Mesothelial cell of epicardium (in vitro differentiated cells): ENCODE measurements at regions not wholly inside any gene's neighbourhood (a gene's known extent, or its start where the extent isn't known, plus 50 kb on each side); places are given as distances from the start of the nearest gene placed in this dataset.

Experiments
- DNase-seq, 2 experiments: peaks; one replicate each; pipeline ENCODE4 v3.0.0; 2021; ENCODE audit warnings: low spot score in 2 of 2; ENCODE audit not compliant: unreplicated experiment in 2 of 2
- H3K27ac Mint-ChIP-seq: 2 replicates; pipeline ENCODE4 v1.8.0; 2021; ENCODE audit warnings: mixed read lengths
- H3K27me3 Mint-ChIP-seq: 2 replicates; pipeline ENCODE4 v1.8.0; 2021; ENCODE audit warnings: low read depth, mixed read lengths
- H3K36me3 Mint-ChIP-seq: 2 replicates; pipeline ENCODE4 v1.8.0; 2021; ENCODE audit warnings: mixed read lengths
- H3K4me1 Mint-ChIP-seq: 2 replicates; pipeline ENCODE4 v1.8.0; 2021; ENCODE audit warnings: mixed read lengths
- H3K4me3 Mint-ChIP-seq: 2 replicates; pipeline ENCODE4 v1.8.0; 2021; ENCODE audit warnings: mild to moderate bottlenecking, moderate library complexity, mixed read lengths
- H3K9me3 Mint-ChIP-seq: 2 replicates; pipeline ENCODE4 v1.8.0; 2021; ENCODE audit warnings: mixed read lengths
- CTCF ChIP-seq: fragments of 200-600 bp; sonication (generic); IDR thresholded peaks from one replicate; pipeline ENCODE4 v1.5.0; 2021; ENCODE audit warnings: antibody characterized with exemption; ENCODE audit not compliant: unreplicated experiment

- H3K4me3 Mint-ChIP-seq, result no peak overlapping the region
- no peak for DNase-seq
- H3K36me3 Mint-ChIP-seq, result no peaks in the 10 kb centered on the region
- no peak overlapping the region for H3K27ac Mint-ChIP-seq
- no peaks in the 10 kb centered on the region for H3K4me1 Mint-ChIP-seq
- no peak for TF ChIP-seq CTCF
- peaks cover 12% of the 10 kb centered on the region for H3K9me3 Mint-ChIP-seq
- H3K27me3 Mint-ChIP-seq, result peaks cover 24% of the 10 kb centered on the region
Measured at GRCh38 chr5:6806668-6807067, 93.4 kb downstream of the TENT4A start.

GRCh38 chr5:6808462-6808861 is 95.2 kb downstream of the TENT4A start:
- H3K4me3 Mint-ChIP-seq, result no peak overlapping the region
- no peaks in the 10 kb centered on the region for H3K4me1 Mint-ChIP-seq
- H3K36me3 Mint-ChIP-seq, result no peaks in the 10 kb centered on the region
- H3K27ac Mint-ChIP-seq, result no peak overlapping the region
- peaks cover 12% of the 10 kb centered on the region for H3K9me3 Mint-ChIP-seq
- no peak for TF ChIP-seq CTCF
- no peak for DNase-seq
- H3K27me3 Mint-ChIP-seq, result peaks cover 30% of the 10 kb centered on the region

- Mint-ChIP-seq H3K4me1 (no peaks in the 10 kb centered on the region), H3K9me3 (peaks cover 7% of the 10 kb centered on the region), H3K36me3 (no peaks in the 10 kb centered on the region), H3K27ac (no peak overlapping the region), H3K4me3 (no peak overlapping the region), H3K27me3 (peaks cover 48% of the 10 kb centered on the region)
- DNase-seq, result no peak
- no peak for TF ChIP-seq CTCF
Measured at GRCh38 chr5:6810641-6811405, 97.6 kb downstream of the TENT4A start.

GRCh38 chr5:6812091-6812490 is 98.9 kb downstream of the TENT4A start:
- Mint-ChIP-seq H3K4me1 (no peaks in the 10 kb centered on the region), H3K4me3 (no peak overlapping the region), H3K36me3 (no peaks in the 10 kb centered on the region), H3K9me3 (no peaks in the 10 kb centered on the region), H3K27ac (no peak overlapping the region), H3K27me3 (peaks cover 55% of the 10 kb centered on the region)
- no peak for TF ChIP-seq CTCF
- DNase-seq, result no peak

GRCh38 chr5:6812800-6813731 is 99.8 kb downstream of the TENT4A start:
- Mint-ChIP-seq H3K4me3 (no peak overlapping the region), H3K27ac (no peak overlapping the region), H3K36me3 (no peaks in the 10 kb centered on the region), H3K9me3 (no peaks in the 10 kb centered on the region), H3K4me1 (no peaks in the 10 kb centered on the region), H3K27me3 (peaks cover 56% of the 10 kb centered on the region)
- DNase-seq, result no peak
- TF ChIP-seq CTCF, result no peak
